Testis (tissue), 2 donors: ENCODE measurements at regions not wholly inside any gene's neighbourhood (a gene's known extent, or its start where the extent isn't known, plus 50 kb on each side); places are given as distances from the start of the nearest gene placed in this dataset.
"Not testable (repeated sequence)": the region's sequence is repeated elsewhere in the genome, so short reads cannot be mapped to it uniquely, and the experiment has no call there.

ENCODE experiments used
- DNase-seq: peaks from one replicate; pipeline ENCODE4 v3.0.0-alpha.2; 2019
- H3K27ac ChIP-seq, 2 donors: fragments of 200-600 bp; sonication (generic); one replicate each; pipeline ENCODE4 v1.5.1; 2019
- H3K27me3 ChIP-seq: fragments of 200-600 bp; sonication (generic); one replicate; pipeline ENCODE4 v1.5.1; 2019
- H3K36me3 ChIP-seq: fragments of 200-600 bp; sonication (generic); one replicate; pipeline ENCODE4 v1.5.1; 2017; ENCODE audit warnings: low read depth; ENCODE audit errors: missing control alignments
- H3K4me1 ChIP-seq: fragments of 200-600 bp; sonication (generic); one replicate; pipeline ENCODE4 v1.5.1; 2019
- H3K4me3 ChIP-seq, 2 donors: fragments of 200-600 bp; sonication (generic); one replicate each; pipeline ENCODE4 v1.5.1; 2017 to 2019
- H3K9me3 ChIP-seq: fragments of 200-600 bp; sonication (generic); one replicate; pipeline ENCODE4 v1.5.1; 2017
- CTCF ChIP-seq, 3 experiments: fragments of 450-650 bp in 2 of 3; fragments of 200-600 bp in 1 of 3; sonication (generic) in 1 of 3; IDR thresholded peaks; one replicate each; pipeline ENCODE4 v1.5.1; 2016 to 2019; ENCODE audit warnings: antibody characterized with exemption in 3 of 3, mild to moderate bottlenecking in 2 of 3, moderate library complexity in 1 of 3
- POLR2A ChIP-seq: fragments of 450-650 bp; IDR thresholded peaks from one replicate; pipeline ENCODE4 v1.6.1; 2017; ENCODE audit warnings: antibody characterized with exemption, mild to moderate bottlenecking, moderate library complexity
- WGBS, 2 donors: methylation state at CpG; one replicate each; pipeline ENCODE4 v1.1.5; 2018; 5-methylcytosine and 5-hydroxymethylcytosine counted together
- intact Hi-C: fragments of 100-400 bp; cut with DNase I; formaldehyde crosslinking; loops from one replicate; pipeline ENCODE4 v1.15.1; 2023; ENCODE audit warnings: low total_unique reads

GRCh38 chr11:71173709-71174108, 78.7 kb downstream of the SHANK2 start:
- WGBS, 2 donors: 89 to 90% methylated on average over 4 of the region's 4 CpGs
- Histone ChIP-seq H3K27me3 (no peaks in the 10 kb centered on the region), H3K27ac (no peak overlapping the region), H3K36me3 (no peaks in the 10 kb centered on the region), H3K9me3 (no peaks in the 10 kb centered on the region), H3K4me3 (no peak overlapping the region), H3K4me1 (no peaks in the 10 kb centered on the region)
- no peak for DNase-seq
- TF ChIP-seq CTCF (IDR thresholded peaks at IDR 0.05) (no peak), POLR2A (no peak)
- intact Hi-C loops: no loop called here

- H3K4me1 ChIP-seq: no peaks in the 10 kb centered on the region
- no peaks in the 10 kb centered on the region for H3K27me3 ChIP-seq
- H3K36me3 ChIP-seq: no peaks in the 10 kb centered on the region
- TF ChIP-seq CTCF (IDR thresholded peaks at IDR 0.05): no peak
- TF ChIP-seq POLR2A: no peak
- H3K27ac ChIP-seq: no peak overlapping the region
- 81 to 84% methylated on average over 9 of the region's 9 CpGs for WGBS, 2 donors
- H3K9me3 ChIP-seq: no peaks in the 10 kb centered on the region
- intact Hi-C loops: no loop called here
- H3K4me3 ChIP-seq: no peak overlapping the region
- DNase-seq: no peak
These were observed 79.7 kb downstream of the SHANK2 start for GRCh38 chr11:71172680-71173079.

- WGBS, 2 donors: 92 to 95% methylated on average over 11 of the region's 11 CpGs
- no peak for DNase-seq
- no peak overlapping the region for H3K4me3 ChIP-seq
- no peaks in the 10 kb centered on the region for H3K9me3 ChIP-seq
- TF ChIP-seq CTCF (IDR thresholded peaks at IDR 0.05) (no peak), POLR2A (no peak)
- H3K27ac ChIP-seq: no peak overlapping the region
- intact Hi-C loops: no loop called here
- no peaks in the 10 kb centered on the region for H3K27me3 ChIP-seq
- no peaks in the 10 kb centered on the region for H3K36me3 ChIP-seq
- no peaks in the 10 kb centered on the region for H3K4me1 ChIP-seq
These were observed 80.8 kb downstream of the SHANK2 start for GRCh38 chr11:71171576-71171975.

GRCh38 chr11:71170624-71171423, 81.6 kb downstream of the SHANK2 start:
- TF ChIP-seq CTCF (IDR thresholded peaks at IDR 0.05) (no peak), POLR2A (no peak)
- Histone ChIP-seq H3K4me1 (no peaks in the 10 kb centered on the region), H3K27me3 (no peaks in the 10 kb centered on the region), H3K9me3 (no peaks in the 10 kb centered on the region), H3K4me3 (no peak overlapping the region), H3K36me3 (no peaks in the 10 kb centered on the region), H3K27ac (no peak overlapping the region)
- WGBS, 2 donors: 92 to 93% methylated on average over 27 to 31 of the region's 31 CpGs
- intact Hi-C loops: no loop called here
- no peak for DNase-seq

GRCh38 chr11:71169313-71169712, 83.1 kb downstream of the SHANK2 start:
- intact Hi-C loops: no loop called here
- DNase-seq: no peak
- H3K4me1 ChIP-seq: no peaks in the 10 kb centered on the region
- no peak for TF ChIP-seq POLR2A
- no peak for TF ChIP-seq CTCF (IDR thresholded peaks at IDR 0.05)
- no peaks in the 10 kb centered on the region for H3K36me3 ChIP-seq
- no peak overlapping the region for H3K4me3 ChIP-seq
- H3K9me3 ChIP-seq: no peaks in the 10 kb centered on the region
- H3K27ac ChIP-seq: no peak overlapping the region
- H3K27me3 ChIP-seq: no peaks in the 10 kb centered on the region
- WGBS, 2 donors: 84 to 85% methylated on average over 8 of the region's 8 CpGs

GRCh38 chr11:71167814-71168213, 84.6 kb downstream of the SHANK2 start:
- DNase-seq, H3K4me3 ChIP-seq, H3K9me3 ChIP-seq, H3K4me1 ChIP-seq, intact Hi-C loops, H3K36me3 ChIP-seq, H3K27ac ChIP-seq, H3K27me3 ChIP-seq: not testable (repeated sequence)
- WGBS, 2 donors: 52 to 100% methylated on average over 4 to 5 of the region's 31 CpGs
